ENCODE measurements at regions not wholly inside any gene's neighbourhood (a gene's known extent, or its start where the extent isn't known, plus 50 kb on each side); places are given as distances from the start of the nearest gene placed in this dataset.

- TF ChIP-seq CTCF (conservative IDR thresholded peaks at IDR 0.05; ENCODE audit: low read length) (no peak), EZH2phosphoT487 (IDR thresholded peaks at IDR 0.05; ENCODE audit: borderline replicate concordance, low read depth, low read length) (no peak)
Observed at GRCh38 chr2:234258562-234259141, 208.2 kb downstream of the SPP2 start.
